ENCODE measurements at regions not wholly inside any gene's neighbourhood (a gene's known extent, or its start where the extent isn't known, plus 50 kb on each side); places are given as distances from the start of the nearest gene placed in this dataset.

- no peaks in the 10 kb centered on the region for H3K36me3 ChIP-seq
- H3K4me1 ChIP-seq (replicated peaks), result no peaks in the 10 kb centered on the region
- H3K4me3 ChIP-seq, result no peak overlapping the region
- no peaks in the 10 kb centered on the region for H3K9me3 ChIP-seq
- WGBS, result 77% methylated on average over 6 of the region's 6 CpGs
- no peaks in the 10 kb centered on the region for H3K27me3 ChIP-seq (replicated peaks; ENCODE audit: insufficient read depth)
- DNase-seq (ENCODE audit: low spot score), result no peak
- H3K27ac ChIP-seq, result no peak overlapping the region
- intact Hi-C loops (cut with DNase I), result no loop called here
- no peak for TF ChIP-seq POLR2A (IDR thresholded peaks at IDR 0.05)
- TF ChIP-seq POLR2AphosphoS5 (IDR thresholded peaks at IDR 0.05), result no peak
- TF ChIP-seq CTCF (IDR thresholded peaks at IDR 0.05), result no peak
Observed at GRCh38 chr10:64320448-64320847, 799.2 kb downstream of the REEP3 start.

- H3K36me3 ChIP-seq, result no peaks in the 10 kb centered on the region
- DNase-seq (ENCODE audit: low spot score), result no peak
- no peaks in the 10 kb centered on the region for H3K9me3 ChIP-seq
- H3K27ac ChIP-seq, result no peak overlapping the region
- no peaks in the 10 kb centered on the region for H3K27me3 ChIP-seq (replicated peaks; ENCODE audit: insufficient read depth)
- H3K4me3 ChIP-seq, result no peak overlapping the region
- over 99% methylated on average over 5 of the region's 5 CpGs for WGBS
- intact Hi-C loops (cut with DNase I), result no loop called here
- H3K4me1 ChIP-seq (replicated peaks), result no peaks in the 10 kb centered on the region
- TF ChIP-seq POLR2AphosphoS5 (IDR thresholded peaks at IDR 0.05) (no peak), POLR2A (IDR thresholded peaks at IDR 0.05) (no peak), CTCF (IDR thresholded peaks at IDR 0.05) (no peak)
Observed at GRCh38 chr10:64329510-64329909, 808.3 kb downstream of the REEP3 start.

DNA sequence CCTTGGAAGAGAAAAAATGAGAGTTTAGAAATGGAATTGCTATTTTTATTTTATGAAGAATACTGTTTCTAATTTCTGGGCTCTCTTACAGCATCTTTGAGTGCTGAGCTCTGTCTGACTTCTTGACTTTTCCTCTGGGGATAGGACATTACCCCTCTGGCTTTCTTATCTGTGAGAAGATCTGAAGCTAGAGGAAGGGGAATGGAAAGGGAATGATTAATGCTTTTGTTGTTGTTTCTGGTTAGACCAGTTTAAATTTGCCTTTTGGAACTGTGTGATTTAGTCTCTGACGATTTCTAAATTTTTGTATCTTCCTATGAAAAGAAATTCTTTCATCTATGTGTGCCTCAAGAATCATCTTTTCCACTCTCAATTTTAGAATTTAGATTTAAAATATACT, 811.4 kb downstream of the REEP3 start:
- Histone ChIP-seq H3K27ac (no peak overlapping the region), H3K36me3 (no peaks in the 10 kb centered on the region), H3K9me3 (no peaks in the 10 kb centered on the region), H3K27me3 (replicated peaks; ENCODE audit: insufficient read depth) (no peaks in the 10 kb centered on the region), H3K4me1 (replicated peaks) (no peaks in the 10 kb centered on the region), H3K4me3 (no peak overlapping the region)
- no peak for DNase-seq (ENCODE audit: low spot score)
- TF ChIP-seq CTCF (IDR thresholded peaks at IDR 0.05) (no peak), POLR2AphosphoS5 (IDR thresholded peaks at IDR 0.05) (no peak), POLR2A (IDR thresholded peaks at IDR 0.05) (no peak)
- WGBS, result 14% methylated on average over 1 of the region's 1 CpG
- intact Hi-C loops (cut with DNase I), result no loop called here

- H3K9me3 ChIP-seq, result no peaks in the 10 kb centered on the region
- no peak for TF ChIP-seq POLR2AphosphoS5 (IDR thresholded peaks at IDR 0.05)
- no peak for TF ChIP-seq POLR2A (IDR thresholded peaks at IDR 0.05)
- no peak for TF ChIP-seq CTCF (IDR thresholded peaks at IDR 0.05)
- intact Hi-C loops (cut with DNase I), result no loop called here
- H3K27ac ChIP-seq, result no peak overlapping the region
- no peaks in the 10 kb centered on the region for H3K36me3 ChIP-seq
- no peaks in the 10 kb centered on the region for H3K4me1 ChIP-seq (replicated peaks)
- no peak for DNase-seq (ENCODE audit: low spot score)
- H3K4me3 ChIP-seq, result no peak overlapping the region
- 86% methylated on average over 4 of the region's 4 CpGs for WGBS
- no peaks in the 10 kb centered on the region for H3K27me3 ChIP-seq (replicated peaks; ENCODE audit: insufficient read depth)
Observed at GRCh38 chr10:64334084-64334483, 812.9 kb downstream of the REEP3 start.

GRCh38 chr10:64344211-64344610, 823.0 kb downstream of the REEP3 start:
- Histone ChIP-seq H3K27ac (no peak overlapping the region), H3K9me3 (no peaks in the 10 kb centered on the region), H3K27me3 (replicated peaks; ENCODE audit: insufficient read depth) (no peaks in the 10 kb centered on the region), H3K36me3 (no peaks in the 10 kb centered on the region), H3K4me1 (replicated peaks) (no peaks in the 10 kb centered on the region), H3K4me3 (no peak overlapping the region)
- DNase-seq (ENCODE audit: low spot score), result no peak
- no peak for TF ChIP-seq POLR2AphosphoS5 (IDR thresholded peaks at IDR 0.05)
- 100% methylated on average over 1 of the region's 1 CpG for WGBS
- intact Hi-C loops (cut with DNase I), result no loop called here
